ENCODE measurements at regions not wholly inside any gene's neighbourhood (a gene's known extent, or its start where the extent isn't known, plus 50 kb on each side); places are given as distances from the start of the nearest gene placed in this dataset.
"Not testable (repeated sequence)": the region's sequence is repeated elsewhere in the genome, so short reads cannot be mapped to it uniquely, and the experiment has no call there.

- Histone ChIP-seq H3K36me3 (ENCODE audit: control insufficient read depth in 5 of 5, insufficient read depth in 5 of 5, low read length in 5 of 5) (no peaks in the 10 kb centered on the region), H3K4me1 (ENCODE audit: control insufficient read depth in 5 of 5, insufficient read depth in 5 of 5, low read length in 5 of 5) (no peaks in the 10 kb centered on the region), H3K9ac (ENCODE audit: low read length in 5 of 5) (no peak overlapping the region), H3K4me3 (ENCODE audit: low read depth in 1 of 5, low read length in 5 of 5) (no peak overlapping the region), H3K27ac (ENCODE audit: low read depth, low read length) (no peak overlapping the region), H3K9me3 (ENCODE audit: control insufficient read depth in 5 of 5, low read length in 5 of 5) (peaks cover 0 to 9% (median 0%) of the 10 kb centered on the region in 5 donors), H3K27me3 (ENCODE audit: control insufficient read depth in 5 of 5, insufficient read depth in 4 of 5, low read length in 5 of 5) (no peaks in the 10 kb centered on the region)
These were observed 1004.4 kb upstream of the DDX18 start for GRCh38 chr2:116810071-116810470.

GRCh38 chr2:116810645-116811044 is 1003.8 kb upstream of the DDX18 start:
- H3K27me3 ChIP-seq (ENCODE audit: control insufficient read depth in 5 of 5, insufficient read depth in 4 of 5, low read length in 5 of 5): no peaks in the 10 kb centered on the region
- H3K27ac ChIP-seq (ENCODE audit: low read depth, low read length): no peak overlapping the region
- H3K9me3 ChIP-seq (ENCODE audit: control insufficient read depth in 5 of 5, low read length in 5 of 5): peaks cover 0 to 9% (median 0%) of the 10 kb centered on the region in 5 donors
- H3K4me1 ChIP-seq (ENCODE audit: control insufficient read depth in 5 of 5, insufficient read depth in 5 of 5, low read length in 5 of 5): no peaks in the 10 kb centered on the region
- H3K9ac ChIP-seq (ENCODE audit: low read length in 5 of 5): no peak overlapping the region
- no peaks in the 10 kb centered on the region for H3K36me3 ChIP-seq (ENCODE audit: control insufficient read depth in 5 of 5, insufficient read depth in 5 of 5, low read length in 5 of 5)
- no peak overlapping the region for H3K4me3 ChIP-seq (ENCODE audit: low read depth in 1 of 5, low read length in 5 of 5)

DNA sequence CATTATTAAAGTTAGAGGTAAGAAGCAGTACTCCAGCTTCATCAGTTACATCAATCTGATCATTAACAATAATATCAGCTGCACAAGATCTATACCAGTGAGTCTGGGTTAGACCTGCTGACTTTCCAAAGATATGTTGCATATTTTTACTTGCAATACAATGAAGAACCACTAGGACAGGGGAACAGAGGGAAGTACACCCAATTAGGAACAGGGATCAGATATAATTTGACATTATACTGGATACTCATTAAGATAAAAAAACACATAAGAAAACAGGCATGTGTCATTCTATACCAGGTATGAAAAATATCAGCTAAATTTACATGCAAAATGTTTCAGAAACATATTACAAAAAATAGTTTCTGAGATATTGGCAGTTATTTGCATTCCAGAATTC is 995.1 kb upstream of the DDX18 start:
- Histone ChIP-seq H3K9ac (ENCODE audit: low read length in 5 of 5) (no peak overlapping the region), H3K4me3 (ENCODE audit: low read depth in 1 of 5, low read length in 5 of 5) (no peak overlapping the region), H3K4me1 (ENCODE audit: control insufficient read depth in 5 of 5, insufficient read depth in 5 of 5, low read length in 5 of 5) (no peaks in the 10 kb centered on the region), H3K36me3 (ENCODE audit: control insufficient read depth in 5 of 5, insufficient read depth in 5 of 5, low read length in 5 of 5) (no peaks in the 10 kb centered on the region), H3K9me3 (ENCODE audit: control insufficient read depth in 5 of 5, low read length in 5 of 5) (no peaks in the 10 kb centered on the region), H3K27me3 (ENCODE audit: control insufficient read depth in 5 of 5, insufficient read depth in 4 of 5, low read length in 5 of 5) (no peaks in the 10 kb centered on the region), H3K27ac (ENCODE audit: low read depth, low read length) (no peak overlapping the region)

- Histone ChIP-seq H3K9ac (ENCODE audit: low read length in 5 of 5) (no peak overlapping the region), H3K4me1 (ENCODE audit: control insufficient read depth in 5 of 5, insufficient read depth in 5 of 5, low read length in 5 of 5) (no peaks in the 10 kb centered on the region), H3K9me3 (ENCODE audit: control insufficient read depth in 5 of 5, low read length in 5 of 5) (no peaks in the 10 kb centered on the region), H3K27ac (ENCODE audit: low read depth, low read length) (no peak overlapping the region), H3K4me3 (ENCODE audit: low read depth in 1 of 5, low read length in 5 of 5) (no peak overlapping the region), H3K27me3 (ENCODE audit: control insufficient read depth in 5 of 5, insufficient read depth in 4 of 5, low read length in 5 of 5) (no peaks in the 10 kb centered on the region), H3K36me3 (ENCODE audit: control insufficient read depth in 5 of 5, insufficient read depth in 5 of 5, low read length in 5 of 5) (no peaks in the 10 kb centered on the region)
These were observed 993.5 kb upstream of the DDX18 start for GRCh38 chr2:116820986-116821385.

GRCh38 chr2:116829543-116829942 is 984.9 kb upstream of the DDX18 start:
- not testable (repeated sequence) for H3K27me3 ChIP-seq (ENCODE audit: control insufficient read depth in 5 of 5, insufficient read depth in 4 of 5, low read length in 5 of 5); H3K9ac ChIP-seq (ENCODE audit: low read length in 5 of 5)

DNA sequence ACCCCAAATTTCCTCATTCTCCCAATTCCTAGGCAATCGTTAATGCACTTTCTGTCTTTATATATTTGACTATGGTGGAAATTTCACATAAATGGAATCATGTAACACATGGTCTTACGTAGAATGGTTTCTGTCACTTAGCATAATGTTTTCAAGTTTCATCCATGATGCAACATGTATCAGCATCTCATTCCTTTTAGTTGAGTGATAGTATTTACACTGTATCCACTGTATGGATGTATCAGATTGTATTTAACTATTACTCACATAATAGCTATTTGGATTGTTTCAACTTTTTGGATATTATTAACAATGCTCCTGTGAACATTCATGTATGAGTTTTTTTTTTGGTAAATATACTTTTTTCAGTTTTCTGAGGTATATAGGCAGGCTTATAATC is 982.3 kb upstream of the DDX18 start:
- peaks cover 0 to 5% (median 2%) of the 10 kb centered on the region in 5 donors for H3K9me3 ChIP-seq (ENCODE audit: control insufficient read depth in 5 of 5, low read length in 5 of 5)

More at GRCh38 chr2:116829543-116829942, 984.9 kb upstream of the DDX18 start:
- not testable (repeated sequence) for H3K4me1 ChIP-seq (ENCODE audit: control insufficient read depth in 5 of 5, insufficient read depth in 5 of 5, low read length in 5 of 5); H3K4me3 ChIP-seq (ENCODE audit: low read depth in 1 of 5, low read length in 5 of 5); H3K9me3 ChIP-seq (ENCODE audit: control insufficient read depth in 5 of 5, low read length in 5 of 5); H3K36me3 ChIP-seq (ENCODE audit: control insufficient read depth in 5 of 5, insufficient read depth in 5 of 5, low read length in 5 of 5); H3K27ac ChIP-seq (ENCODE audit: low read depth, low read length)

DNA sequence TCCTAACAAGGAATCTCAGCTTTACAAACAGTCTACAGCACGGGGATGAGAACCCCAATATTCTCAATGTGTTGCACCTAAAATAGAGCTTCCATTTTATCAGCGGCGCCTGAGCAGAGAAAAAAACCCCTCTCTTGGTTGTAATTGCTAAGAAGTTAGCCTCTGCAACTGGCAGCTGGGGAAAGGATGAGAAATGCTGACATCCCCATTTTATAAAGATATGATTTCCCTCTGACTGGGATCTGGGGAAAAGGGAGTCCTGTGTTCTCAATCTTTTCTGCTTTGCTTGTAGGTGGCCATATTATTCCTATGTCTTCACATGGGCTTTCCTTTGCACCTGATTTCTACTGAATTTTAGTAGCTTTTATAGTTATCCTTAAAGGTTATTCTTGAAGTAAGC is 981.4 kb upstream of the DDX18 start:
- Histone ChIP-seq H3K9ac (ENCODE audit: low read length in 5 of 5) (no peak overlapping the region), H3K4me3 (ENCODE audit: low read depth in 1 of 5, low read length in 5 of 5) (no peak overlapping the region), H3K27me3 (ENCODE audit: control insufficient read depth in 5 of 5, insufficient read depth in 4 of 5, low read length in 5 of 5) (no peaks in the 10 kb centered on the region)

More for the DNA sequence above, 982.3 kb upstream of the DDX18 start:
- Histone ChIP-seq H3K4me1 (ENCODE audit: control insufficient read depth in 5 of 5, insufficient read depth in 5 of 5, low read length in 5 of 5) (no peaks in the 10 kb centered on the region), H3K9ac (ENCODE audit: low read length in 5 of 5) (no peak overlapping the region), H3K36me3 (ENCODE audit: control insufficient read depth in 5 of 5, insufficient read depth in 5 of 5, low read length in 5 of 5) (no peaks in the 10 kb centered on the region), H3K27ac (ENCODE audit: low read depth, low read length) (no peak overlapping the region), H3K27me3 (ENCODE audit: control insufficient read depth in 5 of 5, insufficient read depth in 4 of 5, low read length in 5 of 5) (no peaks in the 10 kb centered on the region), H3K4me3 (ENCODE audit: low read depth in 1 of 5, low read length in 5 of 5) (no peak overlapping the region)

GRCh38 chr2:116842164-116842563 is 972.3 kb upstream of the DDX18 start:
- no peak overlapping the region for H3K4me3 ChIP-seq (ENCODE audit: low read depth in 1 of 5, low read length in 5 of 5)
- H3K36me3 ChIP-seq (ENCODE audit: control insufficient read depth in 5 of 5, insufficient read depth in 5 of 5, low read length in 5 of 5): no peaks in the 10 kb centered on the region
- H3K9ac ChIP-seq (ENCODE audit: low read length in 5 of 5): no peak overlapping the region
- H3K27me3 ChIP-seq (ENCODE audit: control insufficient read depth in 5 of 5, insufficient read depth in 4 of 5, low read length in 5 of 5): no peaks in the 10 kb centered on the region
- peaks cover 0 to 4% (median 3%) of the 10 kb centered on the region in 5 donors for H3K9me3 ChIP-seq (ENCODE audit: control insufficient read depth in 5 of 5, low read length in 5 of 5)
- H3K4me1 ChIP-seq (ENCODE audit: control insufficient read depth in 5 of 5, insufficient read depth in 5 of 5, low read length in 5 of 5): no peaks in the 10 kb centered on the region
- no peak overlapping the region for H3K27ac ChIP-seq (ENCODE audit: low read depth, low read length)

More for the DNA sequence above, 981.4 kb upstream of the DDX18 start:
- Histone ChIP-seq H3K27ac (ENCODE audit: low read depth, low read length) (no peak overlapping the region), H3K9me3 (ENCODE audit: control insufficient read depth in 5 of 5, low read length in 5 of 5) (peaks cover 0 to 5% (median 2%) of the 10 kb centered on the region in 5 donors), H3K36me3 (ENCODE audit: control insufficient read depth in 5 of 5, insufficient read depth in 5 of 5, low read length in 5 of 5) (no peaks in the 10 kb centered on the region), H3K4me1 (ENCODE audit: control insufficient read depth in 5 of 5, insufficient read depth in 5 of 5, low read length in 5 of 5) (no peaks in the 10 kb centered on the region)

GRCh38 chr2:116859708-116860107 is 954.8 kb upstream of the DDX18 start:
- Histone ChIP-seq H3K4me1 (ENCODE audit: control insufficient read depth in 5 of 5, insufficient read depth in 5 of 5, low read length in 5 of 5) (no peaks in the 10 kb centered on the region), H3K27me3 (ENCODE audit: control insufficient read depth in 5 of 5, insufficient read depth in 4 of 5, low read length in 5 of 5) (no peaks in the 10 kb centered on the region), H3K27ac (ENCODE audit: low read depth, low read length) (no peak overlapping the region), H3K4me3 (ENCODE audit: low read depth in 1 of 5, low read length in 5 of 5) (no peak overlapping the region), H3K36me3 (ENCODE audit: control insufficient read depth in 5 of 5, insufficient read depth in 5 of 5, low read length in 5 of 5) (no peaks in the 10 kb centered on the region), H3K9me3 (ENCODE audit: control insufficient read depth in 5 of 5, low read length in 5 of 5) (peaks cover 0 to 24% (median 3%) of the 10 kb centered on the region in 5 donors), H3K9ac (ENCODE audit: low read length in 5 of 5) (no peak overlapping the region)

DNA sequence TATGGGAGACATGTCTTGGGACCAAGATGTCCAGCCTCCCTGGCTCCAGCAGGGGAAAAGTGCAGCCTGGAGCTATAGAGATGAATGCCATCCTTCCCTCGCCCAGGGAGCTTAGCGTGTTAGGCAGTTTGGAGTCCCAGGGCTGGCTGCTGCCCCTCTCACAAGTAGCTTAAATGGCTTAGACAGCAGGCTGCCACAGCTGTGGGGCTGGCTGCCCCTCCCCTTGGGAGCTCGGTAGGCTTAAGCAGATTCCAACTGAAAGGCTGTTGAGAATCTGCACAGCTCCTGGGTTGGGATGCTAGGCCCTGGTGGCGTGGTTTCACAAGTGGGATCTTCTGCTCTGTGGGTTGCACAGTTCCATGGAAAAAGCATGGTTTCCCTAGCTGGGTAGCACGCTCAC is 940.5 kb upstream of the DDX18 start:
- peaks cover 0 to 7% (median 0%) of the 10 kb centered on the region in 5 donors for H3K9me3 ChIP-seq (ENCODE audit: control insufficient read depth in 5 of 5, low read length in 5 of 5)
- no peaks in the 10 kb centered on the region for H3K27me3 ChIP-seq (ENCODE audit: control insufficient read depth in 5 of 5, insufficient read depth in 4 of 5, low read length in 5 of 5)
- H3K27ac ChIP-seq (ENCODE audit: low read depth, low read length): no peak overlapping the region

GRCh38 chr2:116877274-116877673 is 937.2 kb upstream of the DDX18 start:
- no peak overlapping the region for H3K9ac ChIP-seq (ENCODE audit: low read length in 5 of 5)
- peaks cover 0 to 12% (median 4%) of the 10 kb centered on the region in 5 donors for H3K9me3 ChIP-seq (ENCODE audit: control insufficient read depth in 5 of 5, low read length in 5 of 5)
- H3K4me1 ChIP-seq (ENCODE audit: control insufficient read depth in 5 of 5, insufficient read depth in 5 of 5, low read length in 5 of 5): no peaks in the 10 kb centered on the region
- H3K27me3 ChIP-seq (ENCODE audit: control insufficient read depth in 5 of 5, insufficient read depth in 4 of 5, low read length in 5 of 5): no peaks in the 10 kb centered on the region
- no peak overlapping the region for H3K27ac ChIP-seq (ENCODE audit: low read depth, low read length)
- no peaks in the 10 kb centered on the region for H3K36me3 ChIP-seq (ENCODE audit: control insufficient read depth in 5 of 5, insufficient read depth in 5 of 5, low read length in 5 of 5)
- H3K4me3 ChIP-seq (ENCODE audit: low read depth in 1 of 5, low read length in 5 of 5): no peak overlapping the region

More for the DNA sequence above, 940.5 kb upstream of the DDX18 start:
- Histone ChIP-seq H3K4me1 (ENCODE audit: control insufficient read depth in 5 of 5, insufficient read depth in 5 of 5, low read length in 5 of 5) (no peaks in the 10 kb centered on the region), H3K36me3 (ENCODE audit: control insufficient read depth in 5 of 5, insufficient read depth in 5 of 5, low read length in 5 of 5) (no peaks in the 10 kb centered on the region), H3K4me3 (ENCODE audit: low read depth in 1 of 5, low read length in 5 of 5) (no peak overlapping the region), H3K9ac (ENCODE audit: low read length in 5 of 5) (no peak overlapping the region)
